HuH-7.5 (cell line): ENCODE measurements at regions not wholly inside any gene's neighbourhood (a gene's known extent, or its start where the extent isn't known, plus 50 kb on each side); places are given as distances from the start of the nearest gene placed in this dataset.

Experiments
- DNase-seq: peaks from one replicate; pipeline ENCODE4 v3.0.0; 2011; ENCODE audit warnings: low spot score

DNA sequence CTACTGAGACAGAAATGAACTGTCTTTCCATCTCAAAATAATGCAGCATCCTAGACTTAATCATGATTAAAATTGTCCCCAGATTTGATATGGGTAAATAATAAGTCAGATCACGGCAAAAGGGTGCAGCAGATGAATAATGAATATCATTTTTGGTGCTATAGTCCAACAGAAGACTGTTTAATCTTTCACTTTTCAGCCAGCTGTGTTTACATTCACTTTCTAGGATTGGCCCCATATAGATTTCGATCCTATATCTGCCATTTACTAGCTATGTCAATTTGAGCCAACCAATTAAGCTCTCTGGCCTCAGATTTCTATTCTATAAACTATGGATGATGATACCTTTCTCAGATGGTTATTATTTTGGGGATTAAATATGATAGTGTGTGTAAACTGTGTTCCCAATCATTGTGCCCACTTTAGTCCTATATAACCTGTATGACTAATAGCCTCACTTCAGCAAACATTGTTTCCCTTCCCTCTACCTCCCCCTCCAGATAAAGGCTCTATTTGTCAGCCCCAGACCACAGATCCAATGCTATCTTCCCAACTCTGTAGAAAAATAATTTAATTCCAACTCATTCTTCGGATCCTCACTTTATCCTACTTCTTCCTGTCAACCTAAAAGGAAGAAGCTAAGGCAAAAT is 53.6 kb upstream of the NT5E start:
- DNase-seq = no peak

DNA sequence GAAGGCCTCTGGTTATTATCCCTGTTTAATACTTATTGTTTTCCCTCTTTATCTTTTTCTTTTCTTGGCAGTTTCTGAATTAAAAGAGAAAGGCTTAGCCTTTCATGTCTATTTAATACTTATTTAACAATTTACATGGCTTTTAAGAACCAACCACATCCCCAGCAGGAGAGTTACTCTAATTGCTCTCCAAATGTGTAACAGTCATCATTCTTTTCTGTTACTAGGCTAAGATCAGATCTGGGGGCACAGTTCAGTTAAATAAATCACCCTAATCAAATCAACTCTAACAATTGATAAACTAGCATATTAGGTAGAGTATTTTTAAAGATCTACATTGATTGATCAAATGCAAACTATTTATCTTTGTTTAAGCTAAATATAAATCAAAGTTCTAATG is 54.1 kb upstream of the NT5E start:
- no peak for DNase-seq

DNA sequence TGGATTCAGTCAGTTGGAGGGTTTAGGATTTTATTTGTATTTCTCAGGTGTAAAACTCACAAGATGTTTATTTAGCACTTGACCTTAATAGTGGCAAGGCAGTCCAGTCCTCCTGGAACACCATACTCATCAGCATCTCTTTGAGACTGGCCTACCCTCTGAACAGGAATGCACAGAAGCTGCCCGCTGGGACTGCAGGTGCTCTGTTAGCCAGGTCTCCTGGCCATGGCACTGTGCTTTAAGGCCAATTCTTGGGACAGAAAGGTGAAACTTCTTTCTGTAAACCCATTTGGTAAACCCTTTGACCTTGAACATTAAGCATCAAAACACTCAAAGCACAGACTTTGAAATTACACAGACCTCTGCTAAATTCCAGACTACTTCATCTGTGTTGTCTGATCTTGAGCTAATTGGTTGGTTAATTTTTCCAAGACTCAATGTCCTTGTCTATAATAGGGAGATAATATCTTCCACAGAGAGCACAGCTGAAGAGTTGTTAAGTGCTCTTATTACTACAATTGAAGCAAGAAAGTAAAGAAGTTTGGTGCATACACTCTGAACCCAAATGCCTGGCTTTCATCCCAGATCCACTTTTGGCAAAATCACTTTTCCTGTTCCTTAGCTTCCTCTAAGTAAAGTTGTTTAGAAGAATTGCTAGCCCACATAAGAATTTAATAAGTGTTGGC is 54.9 kb upstream of the NT5E start:
- no peak for DNase-seq

DNA sequence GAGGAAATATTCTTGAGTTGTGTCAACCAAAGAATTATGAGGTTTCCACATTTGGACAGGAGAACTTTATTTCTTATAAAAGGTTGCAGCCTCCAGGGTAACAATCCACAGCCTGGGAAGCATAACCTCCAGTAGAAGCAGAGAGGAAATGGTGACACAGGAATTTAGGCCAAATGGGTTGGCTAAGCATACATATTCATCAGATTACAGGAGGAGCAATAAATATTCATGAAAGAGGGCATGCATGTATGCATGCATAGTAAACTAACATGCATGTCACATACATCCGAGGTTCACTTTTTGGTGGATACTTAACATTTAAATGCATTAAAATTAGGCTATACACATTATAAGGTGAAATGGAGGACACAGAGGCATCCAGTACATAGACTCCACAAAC is 55.7 kb upstream of the NT5E start:
- DNase-seq = no peak

DNA sequence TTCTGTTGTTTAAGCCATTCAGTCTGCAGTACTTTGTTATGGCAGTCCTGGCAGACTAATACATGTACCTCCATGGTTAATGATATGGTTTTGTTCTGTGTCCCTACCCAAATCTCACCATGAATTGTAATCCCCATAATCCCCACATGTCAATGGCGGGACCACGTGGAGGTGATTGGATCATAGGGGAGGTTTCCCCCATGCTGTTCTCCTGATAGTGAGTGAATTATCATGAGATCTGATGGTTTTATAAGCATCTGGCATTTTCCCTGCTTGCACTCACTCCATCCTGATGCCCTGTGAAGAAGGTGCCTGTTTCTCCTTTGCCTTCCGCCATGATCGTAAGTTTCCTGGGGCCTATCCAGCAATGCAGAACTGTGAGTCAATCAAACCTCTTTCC is 57.5 kb upstream of the NT5E start:
- DNase-seq = no peak

DNA sequence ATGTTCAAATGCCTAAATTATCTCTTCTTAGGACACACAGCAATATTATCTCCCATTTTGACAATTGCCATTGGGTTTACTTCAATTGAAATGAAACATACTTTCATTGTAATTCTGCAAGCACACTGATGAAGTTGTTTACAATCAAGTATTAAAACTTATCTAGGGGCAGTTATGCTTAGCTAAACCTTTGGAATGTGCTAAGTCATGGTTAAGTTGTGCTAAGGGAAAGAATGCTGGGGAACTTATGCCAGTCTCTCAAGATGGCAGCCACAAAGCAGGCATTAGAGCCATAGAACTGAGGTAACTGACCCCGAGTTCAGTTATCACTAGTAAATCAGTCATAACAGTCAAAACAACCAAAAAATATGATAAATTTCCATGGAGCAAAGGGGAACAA is 59.1 kb upstream of the NT5E start:
- DNase-seq = no peak

DNA sequence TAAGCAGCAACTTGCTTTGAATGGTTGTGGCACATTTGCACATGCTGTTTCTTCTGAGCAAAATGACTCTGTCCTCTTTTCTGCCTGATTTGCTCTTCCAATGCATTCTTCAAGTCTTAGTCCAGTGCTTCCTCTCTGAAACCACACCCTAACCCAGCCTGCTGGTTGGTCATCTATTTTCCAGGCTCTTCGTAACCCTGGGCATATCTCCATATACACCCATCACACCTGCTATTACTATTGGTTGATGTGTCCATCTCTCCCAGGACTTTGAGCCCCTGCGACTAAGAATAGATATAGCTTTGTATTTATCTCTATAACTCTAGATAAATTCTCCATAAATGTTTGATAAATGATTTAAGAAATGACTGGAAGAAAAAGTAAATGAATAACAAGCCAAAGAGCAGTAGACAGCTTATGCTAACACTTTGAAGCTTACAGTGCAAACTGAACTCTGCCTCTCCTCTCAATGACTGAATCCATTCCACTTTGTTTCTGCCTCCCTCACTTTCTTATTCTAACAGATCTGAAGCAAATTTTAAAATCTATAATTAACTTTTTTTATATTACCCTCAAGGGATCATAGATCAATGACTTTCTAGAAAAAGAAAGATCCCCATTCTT is 59.7 kb upstream of the NT5E start:
- no peak for DNase-seq

DNA sequence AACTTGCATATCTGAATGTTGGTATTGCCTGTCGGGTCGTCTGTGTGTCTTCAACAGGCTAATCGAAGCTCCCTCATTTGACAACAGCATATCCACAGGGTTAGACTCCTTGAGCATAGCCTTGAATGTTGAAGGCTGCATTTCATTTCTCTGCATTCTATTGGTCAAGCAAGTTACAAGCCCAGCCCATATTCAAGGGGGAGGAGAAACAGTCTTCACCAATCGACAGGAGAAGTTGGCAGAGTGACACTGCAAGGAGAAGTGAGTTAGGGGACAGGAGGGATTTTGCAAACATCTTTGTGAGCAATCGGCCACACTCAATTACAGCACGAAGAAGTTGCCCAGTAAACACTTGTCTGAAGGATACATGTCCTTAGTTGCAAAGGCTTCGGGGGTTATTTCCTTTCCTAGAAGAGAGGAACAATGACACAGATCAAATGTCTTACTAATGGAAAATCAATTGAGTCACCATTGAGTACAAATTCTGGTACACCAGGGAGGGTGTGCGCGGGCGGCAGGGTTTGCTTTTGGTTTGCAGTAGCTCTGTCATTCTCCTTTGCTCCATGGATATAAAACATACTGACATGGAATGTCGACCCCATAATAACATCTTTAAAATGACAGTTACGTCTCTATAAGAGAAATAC is 60.6 kb upstream of the NT5E start:
- no peak for DNase-seq

GRCh38 chr6:85388531-85388930 is 61.4 kb upstream of the NT5E start:
- DNase-seq = no peak

- no peak for DNase-seq
Measured at GRCh38 chr6:85385636-85386315, 64.1 kb upstream of the NT5E start.

GRCh38 chr6:85383042-85383441 is 66.8 kb upstream of the NT5E start:
- DNase-seq = no peak

GRCh38 chr6:85382541-85382940 is 67.3 kb upstream of the NT5E start:
- no peak for DNase-seq

DNA sequence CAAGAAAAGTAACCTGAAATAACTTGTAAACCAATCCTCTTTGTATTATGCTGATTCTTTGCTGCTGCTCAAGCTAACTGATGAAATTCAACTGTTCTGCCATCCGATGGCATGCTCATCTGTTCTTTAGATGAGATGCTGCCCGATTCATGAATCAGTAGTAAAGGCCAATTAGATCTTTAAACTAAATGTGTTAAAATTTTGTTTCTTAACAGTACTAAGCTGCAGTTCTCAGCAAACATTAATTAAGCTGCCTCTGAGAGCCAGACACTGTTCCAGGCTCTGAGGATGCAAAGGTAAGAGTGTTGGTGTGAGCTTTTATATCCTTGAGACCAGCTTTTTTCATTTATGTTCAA is 77.0 kb upstream of the NT5E start:
- DNase-seq = no peak

- no peak for DNase-seq
Measured at GRCh38 chr6:85372188-85372914, 77.5 kb upstream of the NT5E start.

GRCh38 chr6:85368631-85369030 is 81.3 kb upstream of the NT5E start:
- no peak for DNase-seq

- DNase-seq = no peak
Measured at GRCh38 chr6:85364344-85364743, 85.5 kb upstream of the NT5E start.

GRCh38 chr6:85363870-85364269 is 86.0 kb upstream of the NT5E start:
- no peak for DNase-seq

GRCh38 chr6:85362652-85363310 is 87.1 kb upstream of the NT5E start:
- no peak for DNase-seq

GRCh38 chr6:85361643-85362014 is 88.3 kb upstream of the NT5E start:
- no peak for DNase-seq

DNA sequence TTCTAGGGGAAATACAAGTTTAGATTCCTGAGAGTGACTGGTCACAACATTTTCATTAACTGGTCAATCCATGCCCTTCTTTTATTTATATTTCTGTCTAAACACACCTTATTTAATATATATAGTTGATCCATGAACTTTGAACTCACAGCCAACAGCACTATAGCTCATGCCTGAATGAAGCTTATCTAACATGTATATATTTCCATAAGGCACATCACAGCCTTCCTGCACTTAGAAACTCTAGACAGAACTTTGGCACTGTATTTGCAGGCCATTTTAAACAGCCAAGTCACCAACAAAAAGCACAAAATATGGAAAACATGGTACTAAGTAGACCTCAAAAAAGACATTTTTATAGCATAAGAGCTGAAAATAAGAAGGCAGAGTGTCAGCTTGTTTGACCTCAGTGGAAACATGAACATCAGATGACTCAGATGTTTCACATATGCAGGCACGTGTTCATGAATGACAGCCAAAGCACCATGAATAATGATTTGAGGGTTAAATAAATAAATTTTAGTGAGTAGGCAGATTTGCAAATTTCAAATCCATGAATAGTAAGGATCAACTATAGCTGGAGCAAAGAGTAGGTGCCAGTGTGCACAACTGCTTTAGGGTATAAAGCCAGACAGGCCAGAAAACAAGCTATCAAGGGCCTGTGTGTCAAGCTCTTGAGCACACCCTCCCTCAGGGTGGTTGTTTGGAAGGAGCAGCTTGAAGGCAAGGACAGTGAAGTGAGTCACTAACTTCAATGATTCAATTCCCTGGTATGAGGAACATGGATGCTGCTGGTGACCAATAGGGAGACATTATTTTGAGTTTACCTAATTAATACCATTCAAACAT is 88.9 kb upstream of the NT5E start:
- DNase-seq = no peak

- DNase-seq = no peak
Measured at GRCh38 chr6:85357651-85358050, 92.2 kb upstream of the NT5E start.
